CD8-positive, alpha-beta memory T cell (primary cell): ENCODE measurements at regions not wholly inside any gene's neighbourhood (a gene's known extent, or its start where the extent isn't known, plus 50 kb on each side); places are given as distances from the start of the nearest gene placed in this dataset.

Source experiments
- CTCF ChIA-PET: fragments of 350-600 bp; sonication (Branson Sonifier 250); formaldehyde crosslinking; loops from one replicate; lab custom pipeline; 2021; ENCODE audit warnings: antibody characterized with exemption; lab: Charles Lee
- POLR2A ChIA-PET: fragments of 350-600 bp; sonication (Branson Sonifier 250); formaldehyde crosslinking; loops from one replicate; lab custom pipeline; 2021; ENCODE audit warnings: antibody characterized with exemption; lab: Charles Lee
- DNase-seq, 5 donors: peaks; one replicate each; pipeline versions ENCODE4 v3.0.0 to v3.0.0-alpha.2; 2020 to 2022; ENCODE audit warnings: mixed read lengths in 1 of 5
- H3K27ac ChIP-seq: one replicate; pipeline ENCODE4 v1.7.0; 2013; ENCODE audit warnings: low read depth, mild to moderate bottlenecking, low read length, moderate library complexity
- H3K27me3 ChIP-seq: 2 replicates; pipeline ENCODE4 v1.7.0; 2013; ENCODE audit warnings: low read length, mild to moderate bottlenecking; ENCODE audit not compliant: insufficient read depth, poor library complexity, severe bottlenecking
- H3K36me3 ChIP-seq: 2 replicates; pipeline ENCODE4 v1.7.0; 2013; ENCODE audit warnings: mild to moderate bottlenecking, low read length, moderate library complexity; ENCODE audit not compliant: insufficient read depth
- H3K4me1 ChIP-seq: 2 replicates; pipeline ENCODE4 v1.7.0; 2013; ENCODE audit warnings: mild to moderate bottlenecking, low read length, moderate library complexity; ENCODE audit not compliant: insufficient read depth
- H3K4me3 ChIP-seq: 2 replicates; pipeline ENCODE4 v1.7.0; 2013; ENCODE audit warnings: mild to moderate bottlenecking, low read length
- H3K9me3 ChIP-seq: 2 replicates; pipeline ENCODE4 v1.7.0; 2013; ENCODE audit warnings: mild to moderate bottlenecking, low read length
- H3K27ac Mint-ChIP-seq, 8 donors: one replicate each; pipeline ENCODE4 v1.8.0; 2020 to 2021; ENCODE audit warnings: mixed read lengths in 8 of 8, mild to moderate bottlenecking in 6 of 8, inconsistent platforms in 3 of 8, moderate library complexity in 3 of 8
- H3K27me3 Mint-ChIP-seq, 2 donors: one replicate each; pipeline ENCODE4 v1.8.0; 2020 to 2021; ENCODE audit warnings: mixed read lengths in 2 of 2, mild to moderate bottlenecking in 1 of 2, moderate library complexity in 1 of 2
- H3K36me3 Mint-ChIP-seq, 3 donors: one replicate each; pipeline ENCODE4 v1.8.0; 2020 to 2021; ENCODE audit warnings: mixed read lengths in 3 of 3, inconsistent platforms in 1 of 3, mild to moderate bottlenecking in 1 of 3
- H3K4me1 Mint-ChIP-seq, 3 donors: one replicate each; pipeline ENCODE4 v1.8.0; 2020 to 2021; ENCODE audit warnings: mixed read lengths in 3 of 3, inconsistent platforms in 1 of 3, mild to moderate bottlenecking in 1 of 3
- H3K4me3 Mint-ChIP-seq, 7 donors: one replicate each; pipeline ENCODE4 v1.8.0; 2020 to 2021; ENCODE audit warnings: mixed read lengths in 7 of 7, mild to moderate bottlenecking in 6 of 7, moderate library complexity in 4 of 7, inconsistent platforms in 2 of 7
- H3K9me3 Mint-ChIP-seq, 5 donors: one replicate each; pipeline ENCODE4 v1.8.0; 2020 to 2022; ENCODE audit warnings: mixed read lengths in 5 of 5, mild to moderate bottlenecking in 3 of 5, moderate library complexity in 2 of 5, inconsistent platforms in 1 of 5

DNA sequence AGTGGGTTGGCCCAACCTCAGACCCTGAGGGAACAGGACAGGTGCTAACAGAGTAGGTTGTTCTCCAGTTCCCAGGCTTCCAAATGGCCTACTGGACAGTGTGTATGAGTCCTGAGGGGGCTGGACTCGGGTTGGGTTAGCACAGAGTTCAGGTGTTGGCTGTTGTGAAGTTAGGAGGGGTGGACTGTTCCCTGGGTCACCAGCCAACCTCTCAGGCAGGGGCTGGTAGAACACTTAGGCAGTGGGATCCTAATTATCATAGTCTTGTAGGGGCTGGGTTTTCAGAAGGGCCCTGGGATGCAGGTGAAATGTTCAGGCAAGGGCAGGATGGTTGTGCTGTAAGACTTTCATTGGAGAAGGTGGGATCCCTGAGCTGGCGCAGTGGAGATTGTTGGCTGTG, 293.0 kb downstream of the ZWINT start:
- DNase-seq: no peak
- no peaks in the 10 kb centered on the region for H3K9me3 ChIP-seq
- Mint-ChIP-seq H3K27ac (no peak overlapping the region), H3K4me3 (no peak overlapping the region), H3K36me3 (peaks cover 0 to 4% (median 0%) of the 10 kb centered on the region in 3 donors), H3K27me3 (no peaks in the 10 kb centered on the region), H3K9me3 (peaks cover 4 to 32% (median 20%) of the 10 kb centered on the region in 5 donors), H3K4me1 (no peaks in the 10 kb centered on the region)
- no peaks in the 10 kb centered on the region for H3K36me3 ChIP-seq
- ChIA-PET CTCF (no interaction called here), POLR2A (no interaction called here)
- H3K27me3 ChIP-seq: no peaks in the 10 kb centered on the region
- no peak overlapping the region for H3K4me3 ChIP-seq
- H3K4me1 ChIP-seq: no peaks in the 10 kb centered on the region
- H3K27ac ChIP-seq: no peak overlapping the region

DNA sequence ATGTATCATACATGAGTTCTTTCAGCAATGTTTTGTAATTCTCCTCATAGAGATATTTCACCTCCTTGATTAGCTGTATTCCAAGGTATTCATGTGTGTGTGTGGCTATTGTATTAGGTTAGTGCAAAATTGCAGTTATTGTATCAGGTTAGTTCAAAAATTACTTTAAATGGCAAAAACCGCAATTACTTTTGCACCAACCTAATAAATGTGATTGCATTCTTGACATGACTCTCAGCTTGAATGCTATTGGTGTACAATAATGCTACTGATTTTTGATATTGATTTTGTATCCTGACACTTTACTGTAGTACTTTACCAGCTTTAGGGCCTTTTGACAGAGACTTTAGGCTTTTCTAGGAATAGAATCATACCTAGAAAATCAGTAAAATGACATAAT, 297.4 kb downstream of the ZWINT start:
- Mint-ChIP-seq H3K4me1 (no peaks in the 10 kb centered on the region), H3K4me3 (no peak overlapping the region), H3K27me3 (no peaks in the 10 kb centered on the region), H3K9me3 (peaks cover 0 to 29% (median 26%) of the 10 kb centered on the region in 5 donors), H3K36me3 (peaks cover 0 to 4% (median 0%) of the 10 kb centered on the region in 3 donors), H3K27ac (no peak overlapping the region)
- Histone ChIP-seq H3K27me3 (no peaks in the 10 kb centered on the region), H3K27ac (no peak overlapping the region), H3K4me3 (no peak overlapping the region), H3K9me3 (no peaks in the 10 kb centered on the region), H3K4me1 (no peaks in the 10 kb centered on the region), H3K36me3 (no peaks in the 10 kb centered on the region)
- no peak for DNase-seq
- ChIA-PET POLR2A (no interaction called here), CTCF (no interaction called here)

DNA sequence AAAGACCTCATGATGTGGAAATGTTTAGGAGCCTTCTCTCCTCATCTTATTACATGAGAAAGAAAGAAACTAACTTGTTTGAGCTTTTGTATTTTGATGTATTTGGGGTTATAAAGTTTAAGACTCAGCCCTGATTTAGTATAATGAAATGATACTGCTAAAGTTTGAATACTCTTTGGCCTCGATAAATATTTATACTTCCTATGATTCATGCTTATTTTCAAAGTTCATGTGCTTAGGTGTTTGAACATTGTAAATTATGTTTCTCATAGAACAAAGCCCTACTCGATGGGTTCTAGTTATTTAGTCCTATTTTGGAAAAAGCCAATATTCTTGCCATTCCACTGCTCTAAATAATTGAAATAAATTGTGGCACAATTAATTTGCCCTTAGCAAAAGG, 303.2 kb downstream of the ZWINT start:
- Mint-ChIP-seq H3K36me3 (no peaks in the 10 kb centered on the region), H3K4me1 (no peaks in the 10 kb centered on the region), H3K27me3 (no peaks in the 10 kb centered on the region), H3K9me3 (peaks cover 0 to 28% (median 14%) of the 10 kb centered on the region in 5 donors), H3K4me3 (no peak overlapping the region), H3K27ac (no peak overlapping the region)
- H3K4me3 ChIP-seq: no peak overlapping the region
- POLR2A ChIA-PET: no interaction called here
- H3K36me3 ChIP-seq: no peaks in the 10 kb centered on the region
- DNase-seq: no peak
- H3K4me1 ChIP-seq: no peaks in the 10 kb centered on the region
- CTCF ChIA-PET: no interaction called here
- no peak overlapping the region for H3K27ac ChIP-seq
- no peaks in the 10 kb centered on the region for H3K27me3 ChIP-seq
- H3K9me3 ChIP-seq: no peaks in the 10 kb centered on the region

DNA sequence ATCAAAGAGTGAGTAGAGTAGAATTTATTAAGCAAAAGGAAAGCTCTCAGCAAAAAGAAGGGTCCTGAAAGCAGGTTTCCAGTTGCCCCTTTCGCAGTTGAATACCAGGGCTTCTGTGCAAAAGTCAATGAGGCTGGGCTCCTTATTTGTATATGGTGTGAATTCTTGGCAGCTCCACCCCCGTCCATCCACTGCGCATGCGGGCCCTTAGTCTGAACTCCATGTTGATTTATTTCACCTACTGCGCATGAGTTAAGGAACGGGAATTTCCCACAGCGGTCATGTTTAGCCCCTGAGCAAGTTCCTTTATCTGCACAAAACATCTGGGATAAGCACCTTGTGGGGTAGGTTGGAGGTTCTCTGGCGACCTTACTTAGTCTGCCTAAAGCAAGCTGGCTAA, 325.6 kb downstream of the ZWINT start:
- no peaks in the 10 kb centered on the region for H3K4me1 Mint-ChIP-seq
- H3K27me3 Mint-ChIP-seq: no peaks in the 10 kb centered on the region
- peaks cover 2 to 18% (median 6%) of the 10 kb centered on the region in 5 donors for H3K9me3 Mint-ChIP-seq
- H3K36me3 Mint-ChIP-seq: peaks cover 0 to 2% (median 0%) of the 10 kb centered on the region in 3 donors
- Histone ChIP-seq H3K27ac (no peak overlapping the region), H3K4me1 (no peaks in the 10 kb centered on the region), H3K4me3 (no peak overlapping the region), H3K9me3 (no peaks in the 10 kb centered on the region), H3K36me3 (no peaks in the 10 kb centered on the region), H3K27me3 (no peaks in the 10 kb centered on the region)
- DNase-seq: no peak
- ChIA-PET POLR2A (no interaction called here), CTCF (no interaction called here)
- H3K27ac Mint-ChIP-seq: no peak overlapping the region
- H3K4me3 Mint-ChIP-seq: no peak overlapping the region

DNA sequence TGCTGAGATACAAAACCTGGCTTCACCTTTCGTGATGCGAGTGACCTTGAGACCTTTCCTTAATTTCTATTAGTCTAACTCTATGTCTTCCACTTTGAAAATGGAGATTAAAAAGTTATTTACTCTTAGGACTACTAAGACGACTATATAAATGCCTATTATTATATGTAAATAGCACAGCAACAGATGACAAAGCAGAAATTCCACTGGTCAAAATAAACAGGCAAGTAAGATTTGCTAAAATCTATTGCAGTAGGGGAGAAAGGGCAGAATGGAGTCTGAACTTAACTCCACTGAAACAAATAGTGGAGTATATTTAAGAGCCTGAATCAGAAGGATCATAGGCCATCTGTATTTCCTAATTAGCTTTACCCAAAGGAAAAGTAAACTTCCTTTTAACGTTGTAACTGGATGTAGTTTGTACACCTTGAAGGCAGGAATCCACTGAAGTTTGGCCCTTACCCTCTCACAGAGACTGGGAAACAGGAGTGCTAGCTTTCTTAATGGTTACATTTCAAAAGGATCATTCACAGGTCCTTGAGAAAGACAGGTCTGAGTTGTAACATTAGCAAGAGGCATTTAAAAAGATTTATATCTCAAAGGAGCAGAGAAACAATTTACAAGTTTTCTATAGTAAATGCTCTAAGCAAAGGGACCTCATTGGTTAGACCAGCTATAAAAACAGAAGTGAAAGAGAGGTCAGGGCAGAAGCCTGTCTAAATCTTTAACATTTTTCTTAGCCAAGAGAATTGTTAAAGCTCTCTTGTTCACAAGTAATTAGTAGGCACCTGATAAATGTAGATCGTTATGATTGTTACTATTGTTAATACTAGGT, 332.5 kb downstream of the ZWINT start:
- H3K9me3 ChIP-seq: no peaks in the 10 kb centered on the region
- Mint-ChIP-seq H3K27ac (no peak overlapping the region), H3K9me3 (peaks cover 0 to 16% (median 2%) of the 10 kb centered on the region in 5 donors), H3K36me3 (no peaks in the 10 kb centered on the region), H3K4me1 (no peaks in the 10 kb centered on the region), H3K27me3 (no peaks in the 10 kb centered on the region), H3K4me3 (no peak overlapping the region)
- no peaks in the 10 kb centered on the region for H3K4me1 ChIP-seq
- CTCF ChIA-PET: no interaction called here
- no peaks in the 10 kb centered on the region for H3K27me3 ChIP-seq
- POLR2A ChIA-PET: no interaction called here
- H3K36me3 ChIP-seq: no peaks in the 10 kb centered on the region
- DNase-seq: no peak
- no peak overlapping the region for H3K4me3 ChIP-seq
- no peak overlapping the region for H3K27ac ChIP-seq

DNA sequence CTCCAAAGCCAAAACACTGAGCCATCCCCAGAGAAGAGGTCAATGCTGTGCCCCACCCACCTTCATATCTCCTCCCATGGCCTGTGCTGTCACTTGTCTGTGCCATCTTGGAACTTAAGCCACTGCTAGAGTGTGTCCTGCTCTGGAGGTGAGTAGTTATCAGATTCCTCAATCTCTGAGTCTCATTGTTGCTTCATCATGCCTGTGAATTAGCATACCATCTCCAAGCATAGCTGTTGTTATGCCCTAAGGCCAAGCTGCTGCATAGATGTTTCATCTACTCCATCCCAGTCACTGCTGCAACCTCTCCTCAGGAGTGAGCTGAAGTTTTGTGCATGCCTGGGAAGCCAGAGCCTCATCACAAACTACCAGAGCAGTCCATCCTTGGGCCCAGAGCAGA, 349.0 kb downstream of the ZWINT start:
- Histone ChIP-seq H3K27ac (no peak overlapping the region), H3K9me3 (no peaks in the 10 kb centered on the region), H3K27me3 (no peaks in the 10 kb centered on the region), H3K4me3 (no peak overlapping the region), H3K36me3 (no peaks in the 10 kb centered on the region), H3K4me1 (no peaks in the 10 kb centered on the region)
- Mint-ChIP-seq H3K27me3 (no peaks in the 10 kb centered on the region), H3K4me3 (no peak overlapping the region), H3K4me1 (no peaks in the 10 kb centered on the region), H3K9me3 (peaks cover 0 to 19% (median 5%) of the 10 kb centered on the region in 5 donors), H3K27ac (no peak overlapping the region), H3K36me3 (no peaks in the 10 kb centered on the region)
- no peak for DNase-seq
- ChIA-PET CTCF (no interaction called here), POLR2A (no interaction called here)

DNA sequence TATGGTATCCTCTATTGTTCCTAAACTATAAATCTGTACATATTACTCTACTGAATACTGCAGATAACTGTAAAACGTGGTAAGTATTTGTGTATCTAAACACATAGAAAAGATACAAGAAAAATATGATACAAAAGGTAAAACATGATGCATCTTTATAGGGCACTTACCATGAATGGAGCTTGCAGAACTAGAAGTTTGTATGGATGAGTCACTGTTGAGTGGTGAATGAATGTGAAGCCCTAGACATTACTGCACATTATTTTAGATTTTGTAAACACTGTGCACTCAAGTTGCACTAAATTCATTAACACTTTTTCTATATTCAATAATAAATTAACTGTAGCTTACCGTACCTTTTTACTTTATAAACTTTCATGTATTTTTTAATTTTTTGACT, 357.5 kb downstream of the ZWINT start:
- H3K9me3 ChIP-seq: no peaks in the 10 kb centered on the region
- H3K27me3 ChIP-seq: no peaks in the 10 kb centered on the region
- POLR2A ChIA-PET: no interaction called here
- CTCF ChIA-PET: no interaction called here
- Mint-ChIP-seq H3K4me1 (no peaks in the 10 kb centered on the region), H3K27me3 (no peaks in the 10 kb centered on the region), H3K27ac (no peak overlapping the region), H3K4me3 (no peak overlapping the region), H3K9me3 (peaks cover 0 to 12% (median 9%) of the 10 kb centered on the region in 5 donors), H3K36me3 (no peaks in the 10 kb centered on the region)
- no peak for DNase-seq
- no peak overlapping the region for H3K27ac ChIP-seq
- no peaks in the 10 kb centered on the region for H3K4me1 ChIP-seq
- no peaks in the 10 kb centered on the region for H3K36me3 ChIP-seq
- no peak overlapping the region for H3K4me3 ChIP-seq

DNA sequence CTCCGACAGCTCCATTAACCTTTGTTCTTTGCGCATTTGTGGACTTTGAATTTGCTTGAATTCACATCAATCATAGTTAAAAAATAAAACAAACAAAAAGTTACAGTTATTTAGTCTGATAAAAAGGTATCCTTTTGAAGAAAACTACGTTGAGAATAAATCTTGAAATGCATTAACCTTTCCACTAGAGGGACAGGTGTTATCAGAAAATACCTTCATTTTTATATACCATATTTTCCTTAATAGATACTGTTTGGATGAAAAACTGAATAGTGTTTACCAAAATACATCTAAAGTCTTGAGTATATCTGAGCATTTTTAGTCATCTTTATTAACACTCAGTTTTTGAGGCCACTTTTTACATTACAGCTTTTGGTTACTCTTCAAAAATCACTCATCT, 371.9 kb downstream of the ZWINT start:
- Mint-ChIP-seq H3K27ac (no peak overlapping the region), H3K27me3 (no peaks in the 10 kb centered on the region), H3K9me3 (peaks cover 0 to 27% (median 5%) of the 10 kb centered on the region in 5 donors), H3K4me3 (no peak overlapping the region), H3K36me3 (no peaks in the 10 kb centered on the region), H3K4me1 (no peaks in the 10 kb centered on the region)
- no peak for DNase-seq
- Histone ChIP-seq H3K4me1 (no peaks in the 10 kb centered on the region), H3K9me3 (no peaks in the 10 kb centered on the region), H3K27ac (no peak overlapping the region), H3K4me3 (no peak overlapping the region), H3K36me3 (no peaks in the 10 kb centered on the region), H3K27me3 (no peaks in the 10 kb centered on the region)
- ChIA-PET CTCF (no interaction called here), POLR2A (no interaction called here)
